Neural cell (in vitro differentiated cells): ENCODE measurements at regions not wholly inside any gene's neighbourhood (a gene's known extent, or its start where the extent isn't known, plus 50 kb on each side); places are given as distances from the start of the nearest gene placed in this dataset.
A peak's percentile ranks its signal among the peaks of the same experiment; 100 is the strongest.

Experiments
- H2AFZ ChIP-seq: fragments of 200-600, 300-800 bp; sonication (generic), shearing (Covaris generic); 2 replicates; pipeline ENCODE4 v1.6.0; 2014; ENCODE audit warnings: low read depth, mild to moderate bottlenecking, antibody characterized with exemption, low read length, moderate library complexity
- H3F3A ChIP-seq: fragments of 200-600 bp; shearing (Covaris generic); 2 replicates; pipeline ENCODE4 v1.6.1; 2016; ENCODE audit warnings: mild to moderate bottlenecking, moderate library complexity, mixed read lengths, antibody characterized with exemption, low read length; ENCODE audit not compliant: insufficient read depth, poor library complexity, severe bottlenecking
- H3K27ac ChIP-seq: fragments of 200-600, 300-800 bp; sonication (generic), shearing (Covaris generic); 2 replicates; pipeline ENCODE4 v1.5.1; 2014; ENCODE audit warnings: mild to moderate bottlenecking, low read length, moderate library complexity
- H3K27me3 ChIP-seq: fragments of 300-800, 200-600 bp; sonication (generic), shearing (Covaris generic); 2 replicates; pipeline ENCODE4 v1.6.0; 2014; ENCODE audit warnings: mild to moderate bottlenecking, low read depth, low read length, moderate library complexity; ENCODE audit not compliant: insufficient read depth
- H3K36me3 ChIP-seq: fragments of 300-800, 200-600 bp; sonication (generic), shearing (Covaris generic); 2 replicates; pipeline ENCODE4 v1.5.1; 2014; ENCODE audit warnings: mild to moderate bottlenecking, antibody characterized with exemption, low read length, moderate library complexity; ENCODE audit not compliant: insufficient read depth
- H3K4me2 ChIP-seq: fragments of 300-800, 200-600 bp; sonication (generic), shearing (Covaris generic); 2 replicates; pipeline ENCODE4 v1.6.0; 2014; ENCODE audit warnings: mild to moderate bottlenecking, low read length
- H3K4me3 ChIP-seq: fragments of 300-800, 200-600 bp; sonication (generic), shearing (Covaris generic); 2 replicates; pipeline ENCODE4 v1.5.1; 2014; ENCODE audit warnings: mild to moderate bottlenecking, low read length, moderate library complexity
- H3K79me2 ChIP-seq: fragments of 200-600 bp; shearing (Covaris generic); replicated peaks from 2 replicates; pipeline ENCODE4 v1.6.0; 2014; ENCODE audit warnings: mild to moderate bottlenecking, low read length, moderate library complexity; ENCODE audit not compliant: insufficient read depth
- H3K9ac ChIP-seq: fragments of 300-800, 200-600 bp; sonication (generic), shearing (Covaris generic); 2 replicates; pipeline ENCODE4 v1.6.1; 2016; ENCODE audit warnings: mild to moderate bottlenecking, low read length, mixed read lengths
- H3K9me2 ChIP-seq: fragments of 200-600 bp; shearing (Covaris generic); 2 replicates; pipeline ENCODE4 v1.6.1; 2016; ENCODE audit warnings: mild to moderate bottlenecking, low read length, mixed read lengths; ENCODE audit not compliant: insufficient read depth
- H3K9me3 ChIP-seq: fragments of 200-600, 300-800 bp; sonication (generic), shearing (Covaris generic); 2 replicates; pipeline ENCODE4 v1.6.1; 2016; ENCODE audit warnings: mild to moderate bottlenecking, mixed run types, low read length, moderate library complexity, mixed read lengths
- H4K20me1 ChIP-seq: fragments of 200-600 bp; shearing (Covaris generic); 2 replicates; pipeline ENCODE4 v1.6.1; 2016; ENCODE audit warnings: mild to moderate bottlenecking, mixed run types; ENCODE audit not compliant: insufficient read depth
- CTCF ChIP-seq: fragments of 450-650 bp; IDR thresholded peaks from 2 replicates; pipeline ENCODE4 v1.5.1; 2014; ENCODE audit warnings: antibody characterized with exemption, mild to moderate bottlenecking, moderate library complexity; ENCODE audit not compliant: poor library complexity, severe bottlenecking
- EZH2 ChIP-seq: fragments of 200-600, 300-800 bp; shearing (Covaris generic), sonication (generic); IDR thresholded peaks from 2 replicates; pipeline ENCODE4 v1.6.1; 2014; ENCODE audit warnings: antibody characterized with exemption, low read length, borderline replicate concordance, mild to moderate bottlenecking; ENCODE audit not compliant: insufficient read depth, poor library complexity, severe bottlenecking
- MXI1 ChIP-seq: fragments of 450-650 bp; conservative IDR thresholded peaks from 2 replicates; pipeline ENCODE4 v1.6.1; 2014; ENCODE audit warnings: antibody characterized with exemption, mild to moderate bottlenecking; ENCODE audit not compliant: poor library complexity, severe bottlenecking
- POLR2AphosphoS5 ChIP-seq: IDR thresholded peaks from 2 replicates; pipeline ENCODE4 v1.6.1; 2012
- RAD21 ChIP-seq: fragments of 450-650 bp; conservative IDR thresholded peaks from 2 replicates; pipeline ENCODE4 v1.6.1; 2014; ENCODE audit warnings: antibody characterized with exemption, mild to moderate bottlenecking, moderate library complexity
- REST ChIP-seq: IDR thresholded peaks from 2 replicates; pipeline ENCODE4 v1.6.1; 2012; ENCODE audit warnings: borderline replicate concordance
- TAF1 ChIP-seq: IDR thresholded peaks from 2 replicates; pipeline ENCODE4 v1.6.1; 2012; ENCODE audit warnings: low read depth

- Histone ChIP-seq H3K9ac (no peak overlapping the region), H3K9me3 (no peaks in the 10 kb centered on the region), H3K9me2 (no peaks in the 10 kb centered on the region), H3F3A (no peaks in the 10 kb centered on the region), H3K36me3 (no peaks in the 10 kb centered on the region), H3K4me2 (no peak overlapping the region), H3K79me2 (no peaks in the 10 kb centered on the region), H4K20me1 (no peaks in the 10 kb centered on the region), H3K4me3 (no peak overlapping the region), H3K27ac (no peak overlapping the region), H3K27me3 (no peaks in the 10 kb centered on the region), H2AFZ (no peak overlapping the region)
- TF ChIP-seq CTCF (no peak), POLR2AphosphoS5 (peak; percentile 26), REST (no peak)
Measured at GRCh38 chr21:39012326-39013230, 170.7 kb downstream of the PSMG1 start.

GRCh38 chr21:39011911-39012310 lies 171.3 kb downstream of the PSMG1 start:
- Histone ChIP-seq H3K27ac (no peak overlapping the region), H3K9me3 (no peaks in the 10 kb centered on the region), H3K36me3 (no peaks in the 10 kb centered on the region), H3K4me2 (no peak overlapping the region), H3K79me2 (no peaks in the 10 kb centered on the region), H2AFZ (no peak overlapping the region), H3K9ac (no peak overlapping the region), H3K27me3 (no peaks in the 10 kb centered on the region), H3K4me3 (no peak overlapping the region), H3K9me2 (no peaks in the 10 kb centered on the region), H3F3A (no peaks in the 10 kb centered on the region), H4K20me1 (no peaks in the 10 kb centered on the region)
- no peak for TF ChIP-seq MXI1
- no peak for TF ChIP-seq REST
- no peak for TF ChIP-seq TAF1
- TF ChIP-seq EZH2, result no peak
- TF ChIP-seq RAD21, result no peak
- no peak for TF ChIP-seq POLR2AphosphoS5
- no peak for TF ChIP-seq CTCF
